Gastrocnemius medialis (tissue), 4 donors: ENCODE measurements at regions not wholly inside any gene's neighbourhood (a gene's known extent, or its start where the extent isn't known, plus 50 kb on each side); places are given as distances from the start of the nearest gene placed in this dataset.

Experiments used
- CTCF ChIP-seq, 5 experiments: fragments of 450-650 bp in 3 of 5; fragments of 200-600 bp in 2 of 5; sonication (generic) in 2 of 5; IDR thresholded peaks in 4 of 5; conservative IDR thresholded peaks in 1 of 5; 1 replicate in 4 of 5; 2 replicates in 1 of 5; pipeline ENCODE4 v1.5.1; 2016 to 2019; ENCODE audit warnings: antibody characterized with exemption in 5 of 5, mild to moderate bottlenecking in 3 of 5, moderate library complexity in 3 of 5
- POLR2A ChIP-seq, 2 donors: fragments of 450-650 bp; IDR thresholded peaks; one replicate each; pipeline ENCODE4 v1.6.1; 2017; ENCODE audit warnings: antibody characterized with exemption in 2 of 2, mild to moderate bottlenecking in 2 of 2, moderate library complexity in 2 of 2

- TF ChIP-seq CTCF (IDR thresholded peaks at IDR 0.05 in 4 of 5, conservative IDR thresholded peaks at IDR 0.05 in 1 of 5) (no peak), POLR2A (IDR thresholded peaks at IDR 0.05) (no peak)
Measured at GRCh38 chr12:70117670-70118069, 125.6 kb upstream of the CNOT2 start.
